GF-D8 (cell line): ENCODE measurements at regions not wholly inside any gene's neighbourhood (a gene's known extent, or its start where the extent isn't known, plus 50 kb on each side); places are given as distances from the start of the nearest gene placed in this dataset.
"Not testable (repeated sequence)": the region's sequence is repeated elsewhere in the genome, so short reads cannot be mapped to it uniquely, and the experiment has no call there.

Experiments
- DNase-seq: peaks from one replicate; lab custom pipeline; 2025; lab: John Stamatoyannopoulos, UW

GRCh38 chr1:61580417-61580816 lies 144.5 kb downstream of the TM2D1 start:
- no peak for DNase-seq

GRCh38 chr1:61579802-61580201 lies 145.1 kb downstream of the TM2D1 start:
- no peak for DNase-seq

GRCh38 chr1:61572046-61572445 lies 152.9 kb downstream of the TM2D1 start:
- no peak for DNase-seq

GRCh38 chr1:61570191-61570590 lies 154.8 kb downstream of the TM2D1 start:
- DNase-seq = no peak

- DNase-seq = no peak
Observed at GRCh38 chr1:61569303-61569621, 155.7 kb downstream of the TM2D1 start.

GRCh38 chr1:61568460-61569302 lies 156.3 kb downstream of the TM2D1 start:
- DNase-seq = no peak

GRCh38 chr1:61566177-61566576 lies 158.8 kb downstream of the TM2D1 start:
- DNase-seq = no peak

GRCh38 chr1:61563611-61564010 lies 161.3 kb downstream of the TM2D1 start:
- no peak for DNase-seq

- no peak for DNase-seq
Observed at GRCh38 chr1:61561666-61562065, 163.3 kb downstream of the TM2D1 start.

GRCh38 chr1:61560385-61560784 lies 164.6 kb downstream of the TM2D1 start:
- DNase-seq = no peak

- no peak for DNase-seq
Observed at GRCh38 chr1:61556631-61557030, 168.3 kb downstream of the TM2D1 start.

GRCh38 chr1:61552630-61553305 lies 172.2 kb downstream of the TM2D1 start:
- no peak for DNase-seq

- not testable (repeated sequence) for DNase-seq
Observed at GRCh38 chr1:61547302-61547701, 177.6 kb downstream of the TM2D1 start.

GRCh38 chr1:61544870-61545269 lies 180.1 kb downstream of the TM2D1 start:
- DNase-seq = not testable (repeated sequence)

- DNase-seq = not testable (repeated sequence)
Observed at GRCh38 chr1:61543498-61543897, 181.4 kb downstream of the TM2D1 start.

- no peak for DNase-seq
Observed at GRCh38 chr1:61539720-61540462, 185.1 kb downstream of the TM2D1 start.

GRCh38 chr1:61538228-61538627 lies 186.7 kb downstream of the TM2D1 start:
- DNase-seq = no peak

GRCh38 chr1:61536174-61537108 lies 188.5 kb downstream of the TM2D1 start:
- DNase-seq = no peak

GRCh38 chr1:61534847-61535246 lies 190.1 kb downstream of the TM2D1 start:
- DNase-seq = no peak

- DNase-seq = no peak
Observed at GRCh38 chr1:61533546-61533945, 191.4 kb downstream of the TM2D1 start.

GRCh38 chr1:61531716-61532115 lies 193.2 kb downstream of the TM2D1 start:
- no peak for DNase-seq
